Anterior cingulate cortex (tissue), 58 donors: ENCODE measurements at regions not wholly inside any gene's neighbourhood (a gene's known extent, or its start where the extent isn't known, plus 50 kb on each side); places are given as distances from the start of the nearest gene placed in this dataset.
A peak's percentile ranks its signal among the peaks of the same experiment; 100 is the strongest.
"Not testable (repeated sequence)": the region's sequence is repeated elsewhere in the genome, so short reads cannot be mapped to it uniquely, and the experiment has no call there.

Experiments used
- DNase-seq, 58 donors: peaks; one replicate each; lab custom pipeline; 2025; lab: John Stamatoyannopoulos, UW

DNA sequence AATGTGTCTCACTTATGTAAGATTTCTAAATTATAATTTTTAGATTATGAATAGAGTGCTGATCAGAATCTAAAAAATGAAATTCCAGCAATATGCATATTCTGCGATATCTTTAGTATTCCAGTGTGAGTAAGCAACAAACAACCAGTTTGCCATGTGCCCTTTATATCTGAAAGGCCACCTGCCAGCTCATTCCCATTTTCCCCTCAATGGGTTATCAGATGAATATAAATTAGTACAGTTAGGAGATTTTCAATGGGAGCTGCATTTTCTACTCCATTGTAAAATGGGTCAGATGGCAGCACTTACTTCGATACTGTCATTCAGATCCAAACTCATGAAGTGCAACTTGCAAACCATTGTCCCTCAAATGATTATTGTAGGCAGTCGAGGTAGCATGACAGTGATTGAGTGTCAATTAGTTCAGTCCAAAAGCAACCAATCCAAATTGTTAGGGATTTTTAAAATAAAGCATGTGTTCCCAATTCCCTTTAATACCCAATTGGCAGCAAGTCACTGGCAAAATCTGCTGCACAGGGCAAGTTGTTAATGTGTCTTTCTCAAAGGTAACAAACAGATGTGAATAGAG is 680.3 kb downstream of the LRRIQ3 start:
- DNase-seq: no peak

DNA sequence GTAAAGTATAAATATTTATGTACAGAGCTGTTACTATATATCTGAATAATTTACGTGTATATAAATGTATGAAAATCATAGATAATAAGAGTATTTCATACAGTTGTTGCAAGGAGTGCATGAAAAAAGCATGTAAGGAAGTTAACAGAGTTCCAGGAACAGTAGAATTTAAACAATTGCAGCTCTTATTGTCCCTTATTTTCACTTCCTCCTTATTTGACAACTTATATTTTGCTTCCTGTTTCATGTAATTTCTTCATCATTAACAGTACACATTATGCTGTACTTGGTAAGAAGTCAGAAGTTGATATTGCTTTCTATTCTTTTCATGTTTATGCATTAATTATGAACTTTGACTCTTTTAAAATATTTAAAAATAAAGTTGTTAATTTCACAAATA is 681.5 kb downstream of the LRRIQ3 start:
- DNase-seq: no peak

DNA sequence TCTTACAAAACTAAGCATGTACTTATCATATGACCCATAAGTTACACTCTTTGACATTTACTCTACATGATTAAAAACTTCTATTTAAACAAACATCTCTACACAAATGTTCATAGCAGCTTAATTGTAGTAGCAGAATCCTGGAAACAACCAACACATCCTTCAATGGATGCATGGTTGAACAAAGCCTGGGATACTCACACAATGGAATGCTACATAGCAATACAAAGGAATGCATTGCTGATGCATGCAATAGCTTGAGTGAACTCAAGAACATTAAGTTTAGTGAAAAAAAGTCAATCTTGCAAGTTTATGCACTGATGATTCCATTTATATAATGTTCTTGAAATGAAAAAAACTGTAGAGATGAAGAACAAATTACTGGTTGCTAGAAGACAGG is 686.9 kb downstream of the LRRIQ3 start:
- no peak for DNase-seq

DNA sequence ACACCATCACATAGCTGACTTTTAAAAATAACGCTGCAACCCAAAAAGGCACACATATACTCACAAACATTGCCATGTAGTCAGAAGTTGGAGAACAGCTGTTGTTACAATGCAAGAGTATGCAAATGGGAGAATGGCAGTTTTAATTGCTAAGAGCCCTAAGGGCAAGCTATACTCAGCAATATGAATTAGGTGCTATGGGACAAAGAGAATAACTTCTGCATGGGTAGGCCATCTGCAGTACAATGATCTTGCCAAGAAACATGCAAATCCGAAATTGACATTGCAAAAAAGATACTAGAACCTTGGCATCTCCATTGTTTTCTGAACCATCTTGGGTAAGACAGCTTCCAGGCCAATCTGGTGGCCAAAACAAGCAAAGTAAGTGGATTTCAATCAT is 697.8 kb downstream of the LRRIQ3 start:
- no peak for DNase-seq

DNA sequence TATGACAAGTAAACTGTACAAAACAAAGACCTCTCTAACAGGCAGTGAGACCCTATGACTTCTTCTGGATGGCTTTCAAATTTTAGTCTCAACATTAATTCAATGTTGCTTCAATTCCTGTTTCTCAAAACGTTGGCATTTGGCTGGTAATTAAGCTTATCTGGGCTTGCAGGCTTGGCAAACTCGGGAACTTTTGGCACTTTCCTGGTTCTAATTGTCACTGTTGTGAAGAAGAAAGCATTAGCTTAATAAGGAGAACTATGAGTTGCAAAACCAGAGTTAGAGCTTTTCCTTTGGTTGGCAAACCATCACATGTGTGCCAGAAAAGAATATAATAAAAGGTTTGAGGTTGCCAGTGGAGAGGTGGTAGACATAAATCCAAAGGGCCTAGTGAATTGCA is 698.3 kb downstream of the LRRIQ3 start:
- no peak for DNase-seq

DNA sequence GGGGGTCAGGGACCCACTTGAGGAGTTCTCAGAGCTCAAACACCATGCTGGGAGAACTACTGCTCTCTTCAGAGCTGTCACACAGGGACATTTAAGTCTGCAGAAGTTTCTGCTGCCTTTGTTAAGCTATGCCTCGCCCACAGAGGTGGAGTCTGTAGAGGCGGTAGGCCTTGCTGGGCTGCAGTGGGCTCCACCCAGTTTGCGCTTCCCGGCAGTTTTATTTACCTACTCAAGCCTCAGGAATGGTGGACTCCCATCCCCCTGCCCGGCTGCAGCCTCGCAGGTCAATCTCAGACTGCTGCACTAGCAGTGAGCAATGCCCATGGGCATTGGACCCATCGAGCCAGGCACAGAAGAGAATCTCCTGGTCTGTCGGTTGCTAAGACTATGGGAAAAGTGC is 706.4 kb downstream of the LRRIQ3 start:
- DNase-seq: no peak

DNA sequence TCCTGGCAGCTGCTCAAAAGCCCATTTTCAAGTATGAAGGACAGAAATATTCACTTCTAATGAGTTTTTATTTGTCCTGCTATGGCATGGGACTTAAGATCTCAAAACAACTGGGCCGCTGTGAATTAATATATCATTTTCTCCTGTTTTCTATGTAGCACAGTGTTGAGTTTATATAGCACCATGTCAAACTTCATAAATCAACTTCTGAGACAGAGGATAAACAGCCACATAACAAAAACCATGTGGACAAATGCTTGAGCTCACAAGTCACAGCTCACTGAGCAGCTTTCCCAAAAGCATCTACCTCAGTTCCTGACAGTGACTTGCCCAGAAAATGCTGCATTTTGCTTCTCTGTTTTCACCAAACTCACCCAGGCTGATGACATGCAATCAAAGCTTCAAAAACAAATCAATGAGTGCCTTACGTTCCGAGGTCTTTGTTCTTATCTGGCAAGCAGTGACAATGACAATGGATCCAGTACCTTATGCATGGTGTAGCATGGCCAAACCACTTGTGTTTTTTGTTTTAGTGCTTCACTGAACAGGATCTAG is 722.6 kb downstream of the LRRIQ3 start:
- DNase-seq: no peak

DNA sequence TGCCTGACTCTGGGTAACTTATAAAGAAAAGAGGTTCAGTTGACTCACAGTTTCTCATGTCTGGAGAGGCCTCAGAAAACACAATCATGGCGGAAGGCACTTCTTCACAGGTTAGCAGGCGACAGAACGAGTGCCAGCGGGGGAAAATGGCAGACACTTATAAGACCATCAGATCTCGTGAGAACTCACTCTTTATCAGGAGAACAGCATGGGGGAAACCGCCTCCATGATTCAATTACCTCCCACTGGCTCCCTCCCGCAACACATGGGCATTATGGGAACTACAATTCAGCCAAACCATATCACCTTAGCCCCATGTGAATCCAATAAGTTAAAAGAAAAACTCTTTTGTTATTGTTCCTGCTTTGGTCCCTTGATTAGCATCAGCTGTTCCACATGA is 725.2 kb downstream of the LRRIQ3 start:
- DNase-seq: no peak

DNA sequence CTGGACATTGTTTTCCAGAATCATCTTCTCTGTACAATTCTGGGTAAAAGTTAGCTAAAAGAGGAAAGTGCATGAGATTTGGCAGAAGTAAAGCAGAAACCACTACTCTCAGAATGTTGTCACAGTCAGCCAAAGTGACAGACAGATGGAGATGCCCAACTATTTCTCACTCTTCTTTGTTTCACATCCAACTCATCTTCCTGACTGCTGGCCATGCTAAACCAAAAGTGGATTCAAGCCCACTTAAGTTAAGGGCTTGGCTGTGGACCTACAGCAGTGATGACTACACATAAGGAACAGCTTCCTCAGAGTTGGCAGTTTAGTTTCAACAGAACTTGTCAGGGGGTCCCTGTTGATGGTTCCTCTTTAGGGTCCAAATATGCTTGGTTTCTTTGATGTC is 730.2 kb downstream of the LRRIQ3 start:
- DNase-seq: peak in 3 of 58 donors; percentile 1

DNA sequence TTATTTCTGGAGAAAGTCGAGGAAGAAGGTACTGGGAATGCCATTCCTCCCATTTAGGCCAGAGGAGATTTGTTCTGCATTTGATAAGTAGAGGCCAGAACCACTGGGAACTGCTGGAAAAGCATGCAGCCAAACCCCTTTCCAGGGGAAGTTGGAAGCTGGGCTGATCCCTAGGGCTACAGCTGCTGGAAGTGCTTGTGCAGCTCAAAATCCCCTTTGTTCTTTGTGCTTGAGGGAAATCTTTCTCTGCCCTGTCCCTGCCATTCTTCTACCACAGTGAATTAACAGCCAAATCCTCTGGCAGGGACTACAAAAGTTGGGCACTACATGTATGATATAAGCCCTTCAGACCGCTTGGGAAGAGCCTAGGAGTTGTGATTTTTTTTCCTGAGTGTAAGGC is 734.1 kb downstream of the LRRIQ3 start:
- no peak for DNase-seq

DNA sequence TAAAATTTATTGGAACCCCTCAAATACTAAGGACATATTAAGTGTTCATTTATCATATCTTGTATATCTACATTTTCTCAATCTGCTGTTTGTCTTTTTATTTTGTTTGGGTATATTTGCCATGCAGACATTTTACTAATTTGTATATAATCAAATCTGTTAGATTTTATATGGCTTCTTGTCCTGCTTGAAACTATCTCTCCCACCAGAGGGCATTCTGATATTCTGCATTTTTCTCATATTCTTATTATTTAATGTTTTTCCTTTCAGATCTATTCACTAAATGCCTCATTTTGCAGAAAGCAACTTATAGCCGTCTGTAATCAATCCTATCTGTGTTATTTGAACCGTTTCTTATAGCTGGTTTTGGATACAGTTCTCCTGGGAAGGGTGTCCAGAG is 745.5 kb downstream of the LRRIQ3 start:
- DNase-seq: no peak

DNA sequence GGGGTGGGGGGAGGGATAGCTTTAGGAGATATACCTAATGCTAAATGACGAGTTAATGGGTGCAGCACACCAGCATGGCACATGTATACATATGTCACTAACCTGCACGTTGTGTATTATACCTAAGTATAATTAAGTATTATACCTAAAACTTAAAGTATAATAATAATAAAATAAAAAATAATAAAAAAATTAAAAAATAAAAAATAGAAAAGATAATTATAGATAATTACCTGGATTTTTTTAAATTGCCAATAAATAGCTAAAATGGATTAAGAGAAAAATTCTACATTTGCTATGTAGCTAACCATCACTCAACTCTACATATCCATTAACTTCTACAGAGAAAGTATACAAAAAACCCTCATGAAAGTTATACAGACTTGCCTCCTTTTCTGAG is 747.3 kb downstream of the LRRIQ3 start:
- not testable (repeated sequence) for DNase-seq

DNA sequence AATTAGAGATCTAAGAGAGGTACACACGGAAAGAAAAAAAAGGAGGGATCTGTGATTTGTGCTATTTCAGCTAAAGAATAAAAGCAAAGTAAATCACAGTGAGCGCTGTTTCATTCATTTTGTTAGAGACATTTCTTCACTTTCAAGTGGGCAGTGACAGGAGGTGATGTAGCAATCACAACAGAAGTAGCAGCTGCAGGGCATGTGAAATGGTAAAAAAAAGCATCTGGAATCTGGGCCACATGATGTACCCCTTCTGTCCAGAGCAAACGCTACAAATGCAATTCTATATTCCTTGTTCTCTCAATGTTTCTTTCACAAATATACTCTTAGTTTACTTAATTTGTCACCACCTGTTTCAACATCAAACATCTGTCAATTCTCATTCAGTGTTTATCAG is 786.5 kb downstream of the LRRIQ3 start:
- no peak for DNase-seq

DNA sequence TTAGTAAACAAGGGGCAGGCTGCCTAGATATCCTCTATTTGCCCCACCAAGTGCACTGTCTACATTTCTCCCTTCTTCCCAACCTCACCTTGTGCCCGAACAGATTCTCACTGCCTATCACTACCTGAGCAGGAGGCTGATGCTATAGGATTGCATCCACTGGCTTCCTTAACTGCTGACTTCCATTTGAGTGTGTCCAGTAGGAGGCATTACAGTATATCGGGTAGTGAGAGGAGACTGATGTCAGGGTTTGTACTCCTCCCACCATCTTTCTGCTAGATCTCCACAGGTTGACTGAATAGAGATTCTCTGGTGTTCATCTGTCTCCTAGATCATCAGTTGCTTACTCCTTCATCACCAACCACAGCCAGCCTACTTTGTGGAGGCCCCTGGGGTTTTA is 796.3 kb downstream of the LRRIQ3 start:
- no peak for DNase-seq

DNA sequence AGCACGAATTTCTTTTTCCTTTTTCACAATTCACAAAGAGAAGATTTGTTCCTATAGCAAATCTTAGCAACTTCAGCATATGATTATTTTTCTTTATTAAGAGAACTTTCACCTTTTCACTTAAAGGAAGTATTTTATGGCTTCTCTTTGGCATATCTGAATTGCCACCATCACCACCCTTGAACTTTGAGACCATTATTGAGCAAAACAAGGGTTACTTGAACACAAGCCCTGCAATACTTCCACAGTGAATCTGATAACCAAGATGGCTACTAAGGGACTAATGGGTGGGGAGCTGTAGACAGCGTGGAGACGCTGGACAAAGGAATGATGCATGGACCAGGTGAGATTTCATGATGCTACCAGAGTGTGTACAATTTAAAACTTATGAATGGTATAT is 815.0 kb downstream of the LRRIQ3 start:
- DNase-seq: no peak

DNA sequence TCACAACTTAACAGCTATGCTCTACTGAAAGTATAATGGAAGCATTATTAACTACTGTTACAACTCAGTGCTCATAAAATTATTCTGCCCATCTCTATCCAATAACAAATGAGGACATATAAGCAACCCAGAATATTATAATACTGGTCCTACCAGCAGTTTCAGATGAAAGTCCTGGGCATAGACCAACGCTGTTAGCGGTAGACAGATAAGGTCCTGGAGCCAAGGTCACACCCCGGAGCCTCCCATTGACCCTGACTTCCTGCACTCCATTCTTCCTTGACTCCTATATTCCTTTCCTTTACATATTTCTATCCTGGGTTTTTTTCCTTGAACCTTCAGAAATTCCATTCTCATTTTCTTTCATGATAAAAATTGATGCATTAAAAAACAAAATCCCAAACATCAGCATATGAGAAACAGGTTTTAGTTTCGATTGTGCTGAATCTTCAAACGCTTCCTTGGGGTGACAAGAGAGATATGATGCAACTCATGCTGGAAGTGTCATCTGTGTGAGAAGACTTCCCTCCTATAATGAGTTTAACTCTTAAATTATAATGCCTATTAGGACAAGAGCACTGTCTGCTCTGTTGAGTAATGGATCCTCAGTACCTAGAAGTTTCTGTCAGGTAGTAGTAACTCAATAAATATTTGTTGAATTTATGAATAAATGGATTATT is 831.1 kb downstream of the LRRIQ3 start:
- DNase-seq: no peak

DNA sequence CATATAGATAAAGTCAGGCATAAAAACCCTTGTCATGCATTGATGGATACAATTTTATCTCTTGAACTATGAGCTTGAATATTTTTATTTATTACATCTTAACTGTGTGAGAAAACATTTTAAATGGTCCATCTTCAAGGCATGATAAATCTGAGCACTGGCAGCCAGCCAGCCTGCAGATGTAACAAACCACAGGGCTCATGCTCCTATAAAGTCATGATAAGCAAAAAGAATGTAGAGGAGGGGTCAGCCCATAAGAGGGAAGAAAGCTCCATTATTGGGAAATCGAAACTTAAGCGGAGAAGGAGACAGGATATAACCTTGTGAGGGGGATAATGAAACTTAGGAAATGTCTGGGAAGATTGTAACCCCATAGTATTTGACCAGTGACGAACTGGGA is 839.0 kb downstream of the LRRIQ3 start:
- DNase-seq: no peak

DNA sequence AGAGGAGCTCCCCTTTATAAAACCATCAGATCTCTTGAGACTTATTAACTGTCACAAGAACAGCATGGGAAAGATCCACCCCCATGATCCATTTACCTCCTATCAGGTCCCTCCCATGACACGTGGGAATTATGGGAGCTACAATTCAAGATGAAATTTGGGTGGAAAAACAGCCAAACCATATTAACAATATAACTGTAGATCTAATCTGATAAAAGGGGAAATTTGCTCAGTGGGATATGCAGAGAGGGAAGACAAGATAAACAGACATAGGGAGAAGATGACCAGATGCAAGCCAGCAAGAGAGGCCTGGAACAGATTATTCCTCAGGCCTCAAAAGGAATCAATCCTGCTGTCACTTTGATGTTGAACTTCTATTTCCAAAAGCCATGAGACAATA is 841.5 kb downstream of the LRRIQ3 start:
- DNase-seq: no peak

DNA sequence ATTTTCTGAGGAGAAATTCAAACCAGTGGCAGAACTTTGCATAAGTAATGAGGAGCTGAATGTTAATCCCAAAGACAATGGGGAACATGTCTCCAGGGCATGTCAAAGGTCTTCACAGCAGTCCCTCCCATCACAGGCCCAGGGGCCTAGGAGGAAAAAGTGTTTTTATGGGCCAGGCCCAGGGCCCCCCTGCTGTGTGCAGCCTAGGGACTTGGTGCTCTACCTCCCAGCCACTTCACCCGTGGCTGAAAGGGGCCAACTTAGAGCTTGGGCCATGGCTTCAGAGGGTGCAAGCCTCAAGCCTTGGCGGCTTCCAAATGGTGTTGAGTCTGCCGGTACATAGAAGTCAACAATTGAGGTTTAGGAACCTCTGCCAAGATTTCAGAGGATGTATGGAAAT is 854.0 kb downstream of the LRRIQ3 start:
- no peak for DNase-seq

DNA sequence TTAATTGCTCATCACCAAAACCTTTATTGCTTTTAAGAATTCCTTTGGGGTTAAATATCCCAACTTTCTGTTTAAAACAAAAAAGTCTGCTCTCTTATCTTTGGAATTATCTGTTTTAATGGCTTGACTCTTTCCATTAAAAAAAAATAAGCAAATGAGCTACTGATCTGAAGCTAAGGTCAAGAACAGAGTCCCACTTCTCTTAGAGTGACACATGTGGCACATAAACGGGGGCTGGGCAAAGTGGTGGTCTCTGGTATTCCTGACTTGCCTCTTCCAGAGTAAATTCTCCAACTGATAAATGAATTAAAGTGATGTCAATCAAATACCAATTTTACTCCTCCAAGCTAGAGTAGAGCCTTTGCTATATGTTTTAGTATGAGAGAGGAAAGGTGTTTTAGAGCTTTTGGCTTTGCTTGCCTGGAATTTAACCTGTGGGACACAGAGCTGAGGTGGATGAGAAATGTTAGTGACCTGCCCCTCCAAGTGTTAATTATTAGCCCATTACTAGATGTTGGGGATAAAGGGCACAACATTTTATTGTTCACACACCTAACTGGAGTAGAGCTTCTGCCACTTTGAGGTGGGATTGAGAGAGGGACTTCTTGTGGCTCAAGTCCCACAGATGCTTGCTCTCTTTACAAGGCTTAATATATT is 864.0 kb downstream of the LRRIQ3 start:
- DNase-seq: no peak

DNA sequence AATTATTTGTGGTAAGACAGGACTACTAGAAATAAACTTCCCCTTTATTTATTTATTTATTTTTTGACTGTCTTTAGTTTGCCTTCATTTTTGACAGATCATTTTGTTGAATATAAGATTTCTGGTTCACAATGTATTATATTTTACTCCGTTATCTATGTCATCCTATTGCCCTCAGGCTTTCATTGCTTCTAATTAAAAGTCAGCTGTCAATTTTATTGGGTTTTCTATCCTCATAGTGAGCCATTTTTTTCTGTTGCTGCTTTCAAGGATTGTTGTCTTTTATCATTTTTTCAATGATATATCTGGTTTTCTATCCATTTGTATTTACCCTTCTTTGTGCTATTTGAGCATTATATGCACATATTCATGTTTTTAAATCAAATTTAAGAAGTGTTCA is 866.2 kb downstream of the LRRIQ3 start:
- DNase-seq: no peak

DNA sequence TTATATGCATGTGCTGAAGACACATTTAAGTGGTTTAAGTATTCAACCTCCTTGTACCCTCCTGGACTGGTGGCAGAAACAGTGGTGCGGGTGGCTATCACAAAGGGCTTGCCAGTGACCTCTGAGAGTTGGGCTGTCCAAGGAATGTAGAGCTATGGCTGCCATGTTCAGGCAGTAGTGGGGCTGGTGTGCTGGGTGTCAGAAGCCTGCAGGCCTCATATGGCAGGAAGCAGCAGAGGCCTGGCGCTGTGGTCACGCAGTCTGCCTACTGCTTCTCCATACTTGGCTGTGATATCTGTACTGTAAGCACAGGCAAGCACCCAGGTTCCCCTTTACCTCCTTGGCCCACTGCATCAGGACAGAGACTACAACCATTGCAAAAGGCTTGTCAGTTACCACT is 870.0 kb downstream of the LRRIQ3 start:
- no peak for DNase-seq
